ENCODE measurements at regions not wholly inside any gene's neighbourhood (a gene's known extent, or its start where the extent isn't known, plus 50 kb on each side); places are given as distances from the start of the nearest gene placed in this dataset.

GRCh38 chr11:129264114-129264513, 72.0 kb upstream of the ARHGAP32 start:
- no peak for DNase-seq
- TF ChIP-seq POLR2A (IDR thresholded peaks at IDR 0.05) (no peak), CTCF (IDR thresholded peaks at IDR 0.05) (no peak)
- Histone ChIP-seq H3K4me3 (no peak overlapping the region), H3K36me3 (no peaks in the 10 kb centered on the region), H3K9me3 (no peaks in the 10 kb centered on the region), H3K27ac (no peak overlapping the region), H3K27me3 (no peaks in the 10 kb centered on the region), H3K4me1 (no peaks in the 10 kb centered on the region)

- Histone ChIP-seq H3K4me3 (no peak overlapping the region), H3K9me3 (no peaks in the 10 kb centered on the region), H3K36me3 (no peaks in the 10 kb centered on the region), H3K27me3 (no peaks in the 10 kb centered on the region), H3K4me1 (no peaks in the 10 kb centered on the region), H3K27ac (no peak overlapping the region)
- DNase-seq = no peak
- no peak for TF ChIP-seq POLR2A (IDR thresholded peaks at IDR 0.05)
- no peak for TF ChIP-seq CTCF (IDR thresholded peaks at IDR 0.05)
Measured at GRCh38 chr11:129260750-129261149, 68.6 kb upstream of the ARHGAP32 start.

GRCh38 chr11:129259931-129260348, 67.8 kb upstream of the ARHGAP32 start:
- no peak overlapping the region for H3K4me3 ChIP-seq
- TF ChIP-seq POLR2A (IDR thresholded peaks at IDR 0.05) (no peak), CTCF (IDR thresholded peaks at IDR 0.05) (no peak)
- no peak for DNase-seq
- H3K27me3 ChIP-seq = no peaks in the 10 kb centered on the region
- H3K4me1 ChIP-seq = no peaks in the 10 kb centered on the region
- no peak overlapping the region for H3K27ac ChIP-seq
- no peaks in the 10 kb centered on the region for H3K9me3 ChIP-seq
- H3K36me3 ChIP-seq = no peaks in the 10 kb centered on the region

GRCh38 chr11:129258205-129258604, 66.1 kb upstream of the ARHGAP32 start:
- H3K36me3 ChIP-seq = no peaks in the 10 kb centered on the region
- no peaks in the 10 kb centered on the region for H3K9me3 ChIP-seq
- H3K27me3 ChIP-seq = no peaks in the 10 kb centered on the region
- no peak overlapping the region for H3K4me3 ChIP-seq
- TF ChIP-seq POLR2A (IDR thresholded peaks at IDR 0.05) (no peak), CTCF (IDR thresholded peaks at IDR 0.05) (no peak)
- no peak for DNase-seq
- no peaks in the 10 kb centered on the region for H3K4me1 ChIP-seq
- H3K27ac ChIP-seq = no peak overlapping the region

- no peak overlapping the region for H3K4me3 ChIP-seq
- no peaks in the 10 kb centered on the region for H3K4me1 ChIP-seq
- TF ChIP-seq POLR2A (IDR thresholded peaks at IDR 0.05) (no peak), CTCF (IDR thresholded peaks at IDR 0.05) (no peak)
- DNase-seq = no peak
- no peaks in the 10 kb centered on the region for H3K27me3 ChIP-seq
- no peak overlapping the region for H3K27ac ChIP-seq
- H3K36me3 ChIP-seq = no peaks in the 10 kb centered on the region
- H3K9me3 ChIP-seq = no peaks in the 10 kb centered on the region
Measured at GRCh38 chr11:129257512-129257911, 65.4 kb upstream of the ARHGAP32 start.

- DNase-seq = no peak
- H3K27me3 ChIP-seq = no peaks in the 10 kb centered on the region
- TF ChIP-seq POLR2A (IDR thresholded peaks at IDR 0.05) (no peak), CTCF (IDR thresholded peaks at IDR 0.05) (no peak)
- no peak overlapping the region for H3K4me3 ChIP-seq
- no peak overlapping the region for H3K27ac ChIP-seq
- H3K4me1 ChIP-seq = peaks cover 0 to 5% (median 0%) of the 10 kb centered on the region in 4 donors
- H3K9me3 ChIP-seq = no peaks in the 10 kb centered on the region
- no peaks in the 10 kb centered on the region for H3K36me3 ChIP-seq
Measured at GRCh38 chr11:129252621-129253020, 60.5 kb upstream of the ARHGAP32 start.

All from Peyer's patch (tissue), 4 donors.